ENCODE measurements at regions not wholly inside any gene's neighbourhood (a gene's known extent, or its start where the extent isn't known, plus 50 kb on each side); places are given as distances from the start of the nearest gene placed in this dataset.

DNA sequence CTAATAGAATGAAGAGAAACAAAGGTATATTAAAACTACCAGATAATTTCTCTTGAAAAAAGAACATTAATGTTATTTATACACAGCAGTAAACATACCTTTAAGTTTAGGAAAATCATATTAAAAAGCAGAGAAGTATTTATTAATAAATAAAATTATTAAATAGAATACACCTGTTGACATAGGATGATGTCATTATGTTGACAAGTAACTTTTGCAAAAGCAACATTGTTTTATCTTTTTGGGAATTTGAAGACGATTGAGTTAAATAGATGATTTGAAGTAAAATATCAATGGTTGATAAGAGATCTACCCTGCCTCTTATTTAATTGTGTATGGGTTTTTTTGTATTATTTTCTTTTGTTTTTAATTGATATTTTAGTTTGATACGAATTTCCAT, 711.1 kb upstream of the NUDT12 start:
- TF ChIP-seq POLR2AphosphoS5 (IDR thresholded peaks at IDR 0.05) (no peak), POLR2A (IDR thresholded peaks at IDR 0.05) (no peak)
- TF ChIP-seq, protein P1, sequence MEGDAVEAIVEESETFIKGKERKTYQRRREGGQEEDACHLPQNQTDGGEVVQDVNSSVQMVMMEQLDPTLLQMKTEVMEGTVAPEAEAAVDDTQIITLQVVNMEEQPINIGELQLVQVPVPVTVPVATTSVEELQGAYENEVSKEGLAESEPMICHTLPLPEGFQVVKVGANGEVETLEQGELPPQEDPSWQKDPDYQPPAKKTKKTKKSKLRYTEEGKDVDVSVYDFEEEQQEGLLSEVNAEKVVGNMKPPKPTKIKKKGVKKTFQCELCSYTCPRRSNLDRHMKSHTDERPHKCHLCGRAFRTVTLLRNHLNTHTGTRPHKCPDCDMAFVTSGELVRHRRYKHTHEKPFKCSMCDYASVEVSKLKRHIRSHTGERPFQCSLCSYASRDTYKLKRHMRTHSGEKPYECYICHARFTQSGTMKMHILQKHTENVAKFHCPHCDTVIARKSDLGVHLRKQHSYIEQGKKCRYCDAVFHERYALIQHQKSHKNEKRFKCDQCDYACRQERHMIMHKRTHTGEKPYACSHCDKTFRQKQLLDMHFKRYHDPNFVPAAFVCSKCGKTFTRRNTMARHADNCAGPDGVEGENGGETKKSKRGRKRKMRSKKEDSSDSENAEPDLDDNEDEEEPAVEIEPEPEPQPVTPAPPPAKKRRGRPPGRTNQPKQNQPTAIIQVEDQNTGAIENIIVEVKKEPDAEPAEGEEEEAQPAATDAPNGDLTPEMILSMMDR (IDR thresholded peaks at IDR 0.05) = no peak
